ENCODE measurements at regions not wholly inside any gene's neighbourhood (a gene's known extent, or its start where the extent isn't known, plus 50 kb on each side); places are given as distances from the start of the nearest gene placed in this dataset.

DNA sequence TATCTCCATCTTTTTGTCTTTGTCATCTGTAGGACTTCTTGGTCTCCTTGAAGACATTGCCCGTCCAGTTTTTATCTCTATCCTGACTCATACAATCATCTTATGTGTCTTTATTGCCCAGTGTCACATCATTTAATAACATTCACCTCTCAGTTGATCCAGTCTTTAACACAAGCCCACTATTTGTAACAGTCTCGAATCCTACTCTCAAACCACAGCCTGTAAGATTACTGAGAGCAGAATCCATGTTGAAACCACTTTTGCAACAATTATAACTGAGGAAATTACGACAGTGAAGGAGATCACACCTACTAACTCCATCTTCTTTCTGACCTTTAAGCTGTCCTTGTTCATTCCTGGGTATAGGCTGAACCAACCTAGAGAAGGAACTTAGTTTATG, 1206.0 kb upstream of the ZEB2 start:
- TF ChIP-seq EZH2 (IDR thresholded peaks at IDR 0.05; ENCODE audit: low read depth), result no peak
- TF ChIP-seq, protein P1, sequence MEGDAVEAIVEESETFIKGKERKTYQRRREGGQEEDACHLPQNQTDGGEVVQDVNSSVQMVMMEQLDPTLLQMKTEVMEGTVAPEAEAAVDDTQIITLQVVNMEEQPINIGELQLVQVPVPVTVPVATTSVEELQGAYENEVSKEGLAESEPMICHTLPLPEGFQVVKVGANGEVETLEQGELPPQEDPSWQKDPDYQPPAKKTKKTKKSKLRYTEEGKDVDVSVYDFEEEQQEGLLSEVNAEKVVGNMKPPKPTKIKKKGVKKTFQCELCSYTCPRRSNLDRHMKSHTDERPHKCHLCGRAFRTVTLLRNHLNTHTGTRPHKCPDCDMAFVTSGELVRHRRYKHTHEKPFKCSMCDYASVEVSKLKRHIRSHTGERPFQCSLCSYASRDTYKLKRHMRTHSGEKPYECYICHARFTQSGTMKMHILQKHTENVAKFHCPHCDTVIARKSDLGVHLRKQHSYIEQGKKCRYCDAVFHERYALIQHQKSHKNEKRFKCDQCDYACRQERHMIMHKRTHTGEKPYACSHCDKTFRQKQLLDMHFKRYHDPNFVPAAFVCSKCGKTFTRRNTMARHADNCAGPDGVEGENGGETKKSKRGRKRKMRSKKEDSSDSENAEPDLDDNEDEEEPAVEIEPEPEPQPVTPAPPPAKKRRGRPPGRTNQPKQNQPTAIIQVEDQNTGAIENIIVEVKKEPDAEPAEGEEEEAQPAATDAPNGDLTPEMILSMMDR (conservative IDR thresholded peaks at IDR 0.05), result no peak
- POLR2A ChIA-PET (ENCODE audit: unreplicated experiment), result no interaction called here
- no peak overlapping the region for H2AFZ ChIP-seq
- H3K27ac ChIP-seq, result no peak overlapping the region
- no peaks in the 10 kb centered on the region for H4K20me1 ChIP-seq (ENCODE audit: insufficient read depth)
- CTCF ChIA-PET, result no interaction called here
- intact Hi-C loops (cut with micrococcal nuclease; ENCODE audit: unreplicated experiment), result no loop called here
- H3K79me2 ChIP-seq (ENCODE audit: low read depth), result no peaks in the 10 kb centered on the region
- no peak overlapping the region for H3K4me2 ChIP-seq
- no peaks in the 10 kb centered on the region for H3F3A ChIP-seq (ENCODE audit: insufficient read depth, low read depth)
- H3K36me3 ChIP-seq (ENCODE audit: low read depth), result no peaks in the 10 kb centered on the region
- no peak for DNase-seq
- H3K4me3 ChIP-seq, result no peak overlapping the region
- H3K9me3 ChIP-seq (ENCODE audit: insufficient read depth, low read depth), result no peaks in the 10 kb centered on the region; the same call in 1 of the 2 replicates
- no peaks in the 10 kb centered on the region for H3K27me3 ChIP-seq (ENCODE audit: insufficient read depth, low read depth)
- H3K4me1 ChIP-seq (replicated peaks; ENCODE audit: insufficient read depth), result no peaks in the 10 kb centered on the region
- no peaks in the 10 kb centered on the region; the same call in 1 of the 2 replicates for H3K9me2 ChIP-seq (ENCODE audit: insufficient read depth)
- no TSS peak for BruUV-seq (replicated peaks)

DNA sequence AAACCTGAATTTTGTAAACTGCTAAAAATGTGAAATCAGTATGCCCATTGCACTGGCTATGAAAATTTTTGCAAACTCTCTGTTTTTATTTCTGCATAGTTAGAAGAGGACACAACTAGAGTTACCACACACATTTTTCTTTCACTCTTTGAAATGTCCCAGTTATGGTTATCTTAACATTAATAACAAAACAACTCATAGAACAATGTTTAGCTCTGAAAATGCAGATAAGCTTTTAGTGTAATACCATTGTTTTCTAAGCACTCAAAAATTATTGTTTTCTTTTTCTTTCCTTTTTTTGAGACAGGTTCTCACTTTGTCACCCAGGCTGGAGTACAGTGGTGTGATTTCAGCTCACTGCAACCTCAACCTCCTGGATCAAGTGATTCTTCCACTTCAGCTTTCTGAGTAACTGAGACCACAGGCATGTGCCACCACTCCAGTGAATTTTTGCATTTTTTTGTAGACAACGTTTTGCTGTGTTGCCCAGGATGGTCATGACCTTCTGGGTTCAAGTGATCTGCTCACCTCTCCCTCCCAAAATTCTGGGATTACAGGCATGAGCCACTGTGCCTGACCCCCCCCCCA, 1204.5 kb upstream of the ZEB2 start:
- Histone ChIP-seq H3K4me1 (replicated peaks; ENCODE audit: insufficient read depth) (no peaks in the 10 kb centered on the region), H3K9me2 (ENCODE audit: insufficient read depth) (no peaks in the 10 kb centered on the region; the same call in 1 of the 2 replicates), H3K4me2 (no peak overlapping the region), H3K9me3 (ENCODE audit: insufficient read depth, low read depth) (no peaks in the 10 kb centered on the region; the same call in 1 of the 2 replicates), H3K79me2 (ENCODE audit: low read depth) (no peaks in the 10 kb centered on the region), H3F3A (ENCODE audit: insufficient read depth, low read depth) (no peaks in the 10 kb centered on the region), H3K36me3 (ENCODE audit: low read depth) (no peaks in the 10 kb centered on the region), H4K20me1 (ENCODE audit: insufficient read depth) (no peaks in the 10 kb centered on the region), H3K4me3 (no peak overlapping the region), H2AFZ (no peak overlapping the region), H3K27ac (no peak overlapping the region), H3K27me3 (ENCODE audit: insufficient read depth, low read depth) (no peaks in the 10 kb centered on the region)
- CTCF ChIA-PET, result no interaction called here
- intact Hi-C loops (cut with micrococcal nuclease; ENCODE audit: unreplicated experiment), result no loop called here
- POLR2A ChIA-PET (ENCODE audit: unreplicated experiment), result no interaction called here
- no TSS peak for BruUV-seq (replicated peaks)
- DNase-seq, result no peak
- TF ChIP-seq, protein P1 (conservative IDR thresholded peaks at IDR 0.05), result no peak
- no peak for TF ChIP-seq EZH2 (IDR thresholded peaks at IDR 0.05; ENCODE audit: low read depth)

DNA sequence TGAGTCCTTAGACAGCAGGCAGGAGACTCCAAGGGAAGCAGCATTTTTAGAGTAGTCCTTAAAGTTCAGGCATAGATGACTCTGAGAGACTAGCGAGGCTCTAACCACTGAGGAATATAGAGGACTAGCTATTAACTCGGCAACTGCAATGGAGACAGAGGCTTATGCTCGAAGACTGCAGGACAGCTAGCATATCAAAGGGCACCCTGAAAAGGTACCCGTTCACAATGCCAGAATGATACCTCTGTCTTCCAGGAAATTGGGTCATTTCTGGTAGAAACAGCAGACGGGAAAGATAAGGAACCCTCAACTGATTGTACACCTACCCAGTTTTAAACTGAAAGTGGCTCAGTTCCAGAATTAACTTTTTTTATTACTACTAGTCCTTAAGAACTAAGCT, 1204.0 kb upstream of the ZEB2 start:
- no peak for DNase-seq
- no peak for TF ChIP-seq EZH2 (IDR thresholded peaks at IDR 0.05; ENCODE audit: low read depth)
- TF ChIP-seq, protein P1 (conservative IDR thresholded peaks at IDR 0.05), result no peak
- H3K4me1 ChIP-seq (replicated peaks; ENCODE audit: insufficient read depth), result no peaks in the 10 kb centered on the region
- intact Hi-C loops (cut with micrococcal nuclease; ENCODE audit: unreplicated experiment), result no loop called here
- CTCF ChIA-PET, result no interaction called here
- no peak overlapping the region for H2AFZ ChIP-seq
- no peaks in the 10 kb centered on the region for H3F3A ChIP-seq (ENCODE audit: insufficient read depth, low read depth)
- no peaks in the 10 kb centered on the region; the same call in 1 of the 2 replicates for H3K9me3 ChIP-seq (ENCODE audit: insufficient read depth, low read depth)
- H3K4me2 ChIP-seq, result no peak overlapping the region
- H3K36me3 ChIP-seq (ENCODE audit: low read depth), result no peaks in the 10 kb centered on the region
- BruUV-seq (replicated peaks), result no TSS peak
- no peaks in the 10 kb centered on the region for H3K27me3 ChIP-seq (ENCODE audit: insufficient read depth, low read depth)
- no peaks in the 10 kb centered on the region for H3K9me2 ChIP-seq (ENCODE audit: insufficient read depth)
- no peaks in the 10 kb centered on the region for H4K20me1 ChIP-seq (ENCODE audit: insufficient read depth)
- POLR2A ChIA-PET (ENCODE audit: unreplicated experiment), result no interaction called here
- H3K27ac ChIP-seq, result no peak overlapping the region
- H3K4me3 ChIP-seq, result no peak overlapping the region
- H3K79me2 ChIP-seq (ENCODE audit: low read depth), result no peaks in the 10 kb centered on the region
